Panc1 (cell line): ENCODE measurements at regions not wholly inside any gene's neighbourhood (a gene's known extent, or its start where the extent isn't known, plus 50 kb on each side); places are given as distances from the start of the nearest gene placed in this dataset.
A peak's percentile ranks its signal among the peaks of the same experiment; 100 is the strongest.

Experiments used
- POLR2AphosphoS5 ChIP-seq: IDR thresholded peaks from 2 replicates; pipeline ENCODE4 v1.6.1; 2012; ENCODE audit warnings: mild to moderate bottlenecking, low read depth, low read length, moderate library complexity
- TF ChIP-seq, protein P1 (sequence below): fragments of 450-650 bp; IDR thresholded peaks from 2 replicates; pipeline ENCODE4 v1.5.1; 2017; ENCODE audit warnings: mild to moderate bottlenecking

DNA sequence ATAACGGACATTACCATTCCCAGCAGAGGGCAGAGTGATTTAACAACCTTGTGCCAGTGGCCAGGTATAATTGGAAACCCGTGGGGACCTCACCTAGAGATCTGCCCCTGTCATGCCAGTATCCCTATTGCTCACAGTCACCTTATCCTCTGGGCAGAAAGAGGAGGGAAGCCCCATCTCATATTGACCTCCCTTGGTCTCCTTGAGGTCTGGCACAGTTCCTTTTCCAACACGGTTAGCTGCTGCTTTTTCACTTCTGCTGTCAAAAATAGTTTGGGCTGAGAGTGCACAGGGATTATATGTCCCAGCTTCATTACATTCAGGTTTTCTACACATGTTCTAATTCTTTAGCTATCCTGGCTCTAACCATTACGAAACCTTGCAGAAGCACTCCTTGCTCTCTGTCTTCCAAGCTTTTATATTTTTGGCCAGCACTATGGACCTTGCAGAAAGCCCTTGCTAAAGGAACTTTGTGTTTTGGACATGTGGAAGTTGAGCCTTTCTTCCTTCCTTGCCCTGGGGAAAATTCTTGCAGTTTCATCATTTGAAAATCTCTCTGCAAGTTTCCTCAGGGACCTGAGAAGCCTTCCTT is 111.7 kb upstream of the MIS18BP1 start:
- TF ChIP-seq, protein P1, sequence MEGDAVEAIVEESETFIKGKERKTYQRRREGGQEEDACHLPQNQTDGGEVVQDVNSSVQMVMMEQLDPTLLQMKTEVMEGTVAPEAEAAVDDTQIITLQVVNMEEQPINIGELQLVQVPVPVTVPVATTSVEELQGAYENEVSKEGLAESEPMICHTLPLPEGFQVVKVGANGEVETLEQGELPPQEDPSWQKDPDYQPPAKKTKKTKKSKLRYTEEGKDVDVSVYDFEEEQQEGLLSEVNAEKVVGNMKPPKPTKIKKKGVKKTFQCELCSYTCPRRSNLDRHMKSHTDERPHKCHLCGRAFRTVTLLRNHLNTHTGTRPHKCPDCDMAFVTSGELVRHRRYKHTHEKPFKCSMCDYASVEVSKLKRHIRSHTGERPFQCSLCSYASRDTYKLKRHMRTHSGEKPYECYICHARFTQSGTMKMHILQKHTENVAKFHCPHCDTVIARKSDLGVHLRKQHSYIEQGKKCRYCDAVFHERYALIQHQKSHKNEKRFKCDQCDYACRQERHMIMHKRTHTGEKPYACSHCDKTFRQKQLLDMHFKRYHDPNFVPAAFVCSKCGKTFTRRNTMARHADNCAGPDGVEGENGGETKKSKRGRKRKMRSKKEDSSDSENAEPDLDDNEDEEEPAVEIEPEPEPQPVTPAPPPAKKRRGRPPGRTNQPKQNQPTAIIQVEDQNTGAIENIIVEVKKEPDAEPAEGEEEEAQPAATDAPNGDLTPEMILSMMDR: peak; percentile 18; the same call in 1 of the 2 replicates
- no peak for TF ChIP-seq POLR2AphosphoS5
